Left lung (tissue), 4 donors: ENCODE measurements at regions not wholly inside any gene's neighbourhood (a gene's known extent, or its start where the extent isn't known, plus 50 kb on each side); places are given as distances from the start of the nearest gene placed in this dataset.

Source experiments
- ATAC-seq: fragments of 200-7000 bp; cut with Tn5 transposase; one replicate; pipeline ENCODE4 v1.9.1; 2020; ENCODE audit warnings: moderate library complexity
- DNase-seq, 4 donors: peaks; one replicate each; pipeline ENCODE4 v3.0.0-alpha.2; 2013 to 2020
- H3K27ac ChIP-seq, 2 donors: fragments of 200-600 bp; sonication (generic) in 1 of 2; one replicate each; pipeline versions ENCODE4 v1.5.0 to v1.8.0; 2020 to 2021
- H3K27me3 ChIP-seq, 2 donors: fragments of 200-600 bp; sonication (generic) in 1 of 2; one replicate each; pipeline versions ENCODE4 v1.5.0 to v1.8.0; 2020 to 2021
- H3K36me3 ChIP-seq, 2 donors: fragments of 200-600 bp; sonication (generic) in 1 of 2; one replicate each; pipeline versions ENCODE4 v1.5.0 to v1.8.0; 2020 to 2021
- H3K4me1 ChIP-seq, 2 donors: fragments of 200-600 bp; one replicate each; pipeline ENCODE4 v1.8.0; 2021
- H3K4me3 ChIP-seq, 2 donors: fragments of 200-600 bp; sonication (generic) in 1 of 2; one replicate each; pipeline versions ENCODE4 v1.5.0 to v1.8.0; 2020 to 2021; ENCODE audit warnings: mild to moderate bottlenecking in 1 of 2
- H3K9me3 ChIP-seq, 2 donors: fragments of 200-600 bp; sonication (generic) in 1 of 2; one replicate each; pipeline versions ENCODE4 v1.5.0 to v1.8.0; 2020 to 2021
- CTCF ChIP-seq, 2 donors: fragments of 200-600 bp; sonication (generic) in 1 of 2; IDR thresholded peaks; one replicate each; pipeline versions ENCODE4 v1.5.0 to v1.8.0; 2021; ENCODE audit warnings: antibody characterized with exemption in 2 of 2
- intact Hi-C, 2 donors: fragments of 100-400 bp; cut with DNase I; formaldehyde crosslinking; loops; one replicate each; pipeline versions ENCODE4 v1.11.2 to v1.14.2; 2022
- donor health status: DM: no; HTN: yes; CAD: no.
- donor health status: DM: no; HTN: no; CAD: no.

GRCh38 chrX:1821846-1822245, 207.0 kb downstream of the ASMT start:
- Histone ChIP-seq H3K4me1 (no peaks in the 10 kb centered on the region), H3K27me3 (no peaks in the 10 kb centered on the region), H3K4me3 (no peak overlapping the region), H3K27ac (no peak overlapping the region), H3K36me3 (no peaks in the 10 kb centered on the region), H3K9me3 (no peaks in the 10 kb centered on the region)
- TF ChIP-seq CTCF (IDR thresholded peaks at IDR 0.05), result no peak
- DNase-seq (no peak), ATAC-seq (no peak)
- intact Hi-C loops, result no loop called here

- H3K36me3 ChIP-seq, result no peaks in the 10 kb centered on the region
- ATAC-seq, result no peak
- no peak for DNase-seq
- no peaks in the 10 kb centered on the region for H3K9me3 ChIP-seq
- intact Hi-C loops, result no loop called here
- no peaks in the 10 kb centered on the region for H3K27me3 ChIP-seq
- H3K27ac ChIP-seq, result no peak overlapping the region
- H3K4me1 ChIP-seq, result no peaks in the 10 kb centered on the region
- no peak for TF ChIP-seq CTCF (IDR thresholded peaks at IDR 0.05)
- no peak overlapping the region for H3K4me3 ChIP-seq
These were observed 210.0 kb downstream of the ASMT start for GRCh38 chrX:1824855-1825254.

- intact Hi-C loops, result no loop called here
- no peak for ATAC-seq
- H3K4me1 ChIP-seq, result no peaks in the 10 kb centered on the region
- H3K36me3 ChIP-seq, result no peaks in the 10 kb centered on the region
- TF ChIP-seq CTCF (IDR thresholded peaks at IDR 0.05), result no peak
- no peak overlapping the region for H3K27ac ChIP-seq
- no peak for DNase-seq
- no peak overlapping the region for H3K4me3 ChIP-seq
- H3K27me3 ChIP-seq, result no peaks in the 10 kb centered on the region
- H3K9me3 ChIP-seq, result peaks cover 0 to 14% of the 10 kb centered on the region in 2 donors
These were observed 218.9 kb downstream of the ASMT start for GRCh38 chrX:1833656-1834360.

- DNase-seq (no peak), ATAC-seq (no peak)
- Histone ChIP-seq H3K36me3 (no peaks in the 10 kb centered on the region), H3K4me1 (no peaks in the 10 kb centered on the region), H3K27me3 (no peaks in the 10 kb centered on the region), H3K27ac (no peak overlapping the region), H3K4me3 (no peak overlapping the region), H3K9me3 (peaks cover 0 to 18% of the 10 kb centered on the region in 2 donors)
- intact Hi-C loops, result no loop called here
- no peak for TF ChIP-seq CTCF (IDR thresholded peaks at IDR 0.05)
These were observed 220.2 kb downstream of the ASMT start for GRCh38 chrX:1835056-1835455.

- H3K27me3 ChIP-seq, result no peaks in the 10 kb centered on the region
- H3K4me1 ChIP-seq, result no peaks in the 10 kb centered on the region
- ATAC-seq (no peak), DNase-seq (no peak)
- peaks cover 0 to 18% of the 10 kb centered on the region in 2 donors for H3K9me3 ChIP-seq
- no peak for TF ChIP-seq CTCF (IDR thresholded peaks at IDR 0.05)
- no peak overlapping the region for H3K27ac ChIP-seq
- no peaks in the 10 kb centered on the region for H3K36me3 ChIP-seq
- H3K4me3 ChIP-seq, result no peak overlapping the region
- intact Hi-C loops, result no loop called here
These were observed 221.8 kb downstream of the ASMT start for GRCh38 chrX:1836683-1837082.
